ENCODE measurements at regions not wholly inside any gene's neighbourhood (a gene's known extent, or its start where the extent isn't known, plus 50 kb on each side); places are given as distances from the start of the nearest gene placed in this dataset.

DNA sequence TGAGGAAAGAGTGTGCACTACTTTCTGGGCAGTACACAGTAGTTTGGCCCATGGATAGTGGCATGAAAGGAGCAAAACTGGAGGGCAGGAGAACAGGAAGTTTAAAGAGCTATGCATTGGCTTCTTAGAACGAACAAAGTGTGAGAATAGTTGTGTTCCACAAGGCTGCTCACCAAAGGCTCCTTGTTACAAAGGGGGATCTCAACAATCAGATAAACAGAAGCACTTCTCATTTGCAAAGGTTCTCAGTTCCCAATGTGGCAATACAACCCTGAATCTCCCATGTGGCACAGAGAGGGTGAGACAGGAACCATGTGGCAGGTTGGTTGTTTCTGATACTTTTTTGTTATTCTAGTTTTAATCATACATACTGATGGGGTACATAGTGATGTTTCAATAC lies 158.4 kb downstream of the CARTPT start:
- TF ChIP-seq POLR2A (IDR thresholded peaks at IDR 0.05): no peak
- TF ChIP-seq, protein P1, sequence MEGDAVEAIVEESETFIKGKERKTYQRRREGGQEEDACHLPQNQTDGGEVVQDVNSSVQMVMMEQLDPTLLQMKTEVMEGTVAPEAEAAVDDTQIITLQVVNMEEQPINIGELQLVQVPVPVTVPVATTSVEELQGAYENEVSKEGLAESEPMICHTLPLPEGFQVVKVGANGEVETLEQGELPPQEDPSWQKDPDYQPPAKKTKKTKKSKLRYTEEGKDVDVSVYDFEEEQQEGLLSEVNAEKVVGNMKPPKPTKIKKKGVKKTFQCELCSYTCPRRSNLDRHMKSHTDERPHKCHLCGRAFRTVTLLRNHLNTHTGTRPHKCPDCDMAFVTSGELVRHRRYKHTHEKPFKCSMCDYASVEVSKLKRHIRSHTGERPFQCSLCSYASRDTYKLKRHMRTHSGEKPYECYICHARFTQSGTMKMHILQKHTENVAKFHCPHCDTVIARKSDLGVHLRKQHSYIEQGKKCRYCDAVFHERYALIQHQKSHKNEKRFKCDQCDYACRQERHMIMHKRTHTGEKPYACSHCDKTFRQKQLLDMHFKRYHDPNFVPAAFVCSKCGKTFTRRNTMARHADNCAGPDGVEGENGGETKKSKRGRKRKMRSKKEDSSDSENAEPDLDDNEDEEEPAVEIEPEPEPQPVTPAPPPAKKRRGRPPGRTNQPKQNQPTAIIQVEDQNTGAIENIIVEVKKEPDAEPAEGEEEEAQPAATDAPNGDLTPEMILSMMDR (IDR thresholded peaks at IDR 0.05): no peak
